ENCODE measurements at regions not wholly inside any gene's neighbourhood (a gene's known extent, or its start where the extent isn't known, plus 50 kb on each side); places are given as distances from the start of the nearest gene placed in this dataset.

- Histone ChIP-seq H3K79me2 (ENCODE audit: insufficient read depth, low read length) (no peaks in the 10 kb centered on the region), H3F3A (ENCODE audit: insufficient read depth) (no peaks in the 10 kb centered on the region), H3K9me2 (replicated peaks; ENCODE audit: insufficient read depth, low read length) (no peaks in the 10 kb centered on the region), H3K9me3 (ENCODE audit: insufficient read depth, low read length) (no peaks in the 10 kb centered on the region; the same call in 1 of the 2 replicates), H3K4me2 (ENCODE audit: low read depth, low read length, poor library complexity, severe bottlenecking) (no peak overlapping the region), H4K20me1 (ENCODE audit: low read depth, low read length) (no peaks in the 10 kb centered on the region), H3K27ac (ENCODE audit: low read depth, low read length) (no peak overlapping the region), H3K27me3 (ENCODE audit: low read length) (no peaks in the 10 kb centered on the region), H3K4me3 (ENCODE audit: insufficient read depth, low read length, poor library complexity, severe bottlenecking) (no peak overlapping the region), H3K9ac (ENCODE audit: low read length) (no peak overlapping the region), H2AFZ (ENCODE audit: low read depth, low read length, severe bottlenecking) (no peak overlapping the region), H3K36me3 (ENCODE audit: low read length) (no peaks in the 10 kb centered on the region)
- no peak for TF ChIP-seq EZH2phosphoT487 (conservative IDR thresholded peaks at IDR 0.05; ENCODE audit: low read length)
- no peak for TF ChIP-seq CTCF (IDR thresholded peaks at IDR 0.05; ENCODE audit: insufficient read depth, low read length, poor library complexity, severe bottlenecking)
These were observed 712.8 kb upstream of the CHRM3 start for GRCh38 chr1:238673561-238673960.

GRCh38 chr1:238672806-238673205, 713.6 kb upstream of the CHRM3 start:
- Histone ChIP-seq H2AFZ (ENCODE audit: low read depth, low read length, severe bottlenecking) (no peak overlapping the region), H3K27me3 (ENCODE audit: low read length) (no peaks in the 10 kb centered on the region), H3K4me2 (ENCODE audit: low read depth, low read length, poor library complexity, severe bottlenecking) (no peak overlapping the region), H4K20me1 (ENCODE audit: low read depth, low read length) (no peaks in the 10 kb centered on the region), H3K4me3 (ENCODE audit: insufficient read depth, low read length, poor library complexity, severe bottlenecking) (no peak overlapping the region), H3K79me2 (ENCODE audit: insufficient read depth, low read length) (no peaks in the 10 kb centered on the region), H3K9me3 (ENCODE audit: insufficient read depth, low read length) (no peaks in the 10 kb centered on the region; the same call in 1 of the 2 replicates), H3K27ac (ENCODE audit: low read depth, low read length) (no peak overlapping the region), H3F3A (ENCODE audit: insufficient read depth) (no peaks in the 10 kb centered on the region), H3K9me2 (replicated peaks; ENCODE audit: insufficient read depth, low read length) (no peaks in the 10 kb centered on the region), H3K36me3 (ENCODE audit: low read length) (no peaks in the 10 kb centered on the region), H3K9ac (ENCODE audit: low read length) (no peak overlapping the region)
- TF ChIP-seq CTCF (IDR thresholded peaks at IDR 0.05; ENCODE audit: insufficient read depth, low read length, poor library complexity, severe bottlenecking) (no peak), EZH2phosphoT487 (conservative IDR thresholded peaks at IDR 0.05; ENCODE audit: low read length) (no peak)

GRCh38 chr1:238672262-238672661, 714.1 kb upstream of the CHRM3 start:
- no peaks in the 10 kb centered on the region; the same call in 1 of the 2 replicates for H3K9me3 ChIP-seq (ENCODE audit: insufficient read depth, low read length)
- TF ChIP-seq CTCF (IDR thresholded peaks at IDR 0.05; ENCODE audit: insufficient read depth, low read length, poor library complexity, severe bottlenecking) (no peak), EZH2phosphoT487 (conservative IDR thresholded peaks at IDR 0.05; ENCODE audit: low read length) (no peak)
- H3K4me2 ChIP-seq (ENCODE audit: low read depth, low read length, poor library complexity, severe bottlenecking): no peak overlapping the region

More at GRCh38 chr1:238672262-238672661, 714.1 kb upstream of the CHRM3 start:
- H3K4me3 ChIP-seq (ENCODE audit: insufficient read depth, low read length, poor library complexity, severe bottlenecking): no peak overlapping the region
- H3K36me3 ChIP-seq (ENCODE audit: low read length): no peaks in the 10 kb centered on the region
- no peaks in the 10 kb centered on the region for H3K27me3 ChIP-seq (ENCODE audit: low read length)
- H3F3A ChIP-seq (ENCODE audit: insufficient read depth): no peaks in the 10 kb centered on the region
- H3K9me2 ChIP-seq (replicated peaks; ENCODE audit: insufficient read depth, low read length): no peaks in the 10 kb centered on the region
- H2AFZ ChIP-seq (ENCODE audit: low read depth, low read length, severe bottlenecking): no peak overlapping the region
- no peak overlapping the region for H3K27ac ChIP-seq (ENCODE audit: low read depth, low read length)
- H3K9ac ChIP-seq (ENCODE audit: low read length): no peak overlapping the region
- no peaks in the 10 kb centered on the region for H4K20me1 ChIP-seq (ENCODE audit: low read depth, low read length)
- H3K79me2 ChIP-seq (ENCODE audit: insufficient read depth, low read length): no peaks in the 10 kb centered on the region
